PC-9 (cell line): ENCODE measurements at regions not wholly inside any gene's neighbourhood (a gene's known extent, or its start where the extent isn't known, plus 50 kb on each side); places are given as distances from the start of the nearest gene placed in this dataset.

Source experiments
- BruUV-seq: library from RNA; stranded (reverse); fragments of 400-500 nt; replicated peaks from 2 replicates; lab custom pipeline; 2021; lab: Mats Ljungman, UMichigan
- CTCF ChIA-PET: fragments of 300-600 bp; sonication (Branson Sonifier 250); formaldehyde crosslinking; loops from one replicate; lab custom pipeline; 2022; ENCODE audit warnings: antibody characterized with exemption; lab: Charles Lee
- POLR2A ChIA-PET: fragments of 300-600 bp; sonication (Branson Sonifier 250); formaldehyde crosslinking; loops from one replicate; lab custom pipeline; 2022; ENCODE audit warnings: antibody characterized with exemption; ENCODE audit not compliant: unreplicated experiment; lab: Charles Lee
- DNase-seq, 2 experiments: peaks; one replicate each; pipeline versions ENCODE4 v3.0.0 to v3.0.0-alpha.2; 2015 to 2022; ENCODE audit warnings: mixed read lengths in 1 of 2
- H2AFZ ChIP-seq: fragments of 200-600 bp; sonication (generic); 2 replicates; pipeline ENCODE4 v1.8.1; 2017; ENCODE audit warnings: antibody characterized with exemption
- H3F3A ChIP-seq: fragments of 200-600 bp; sonication (generic); 2 replicates; pipeline ENCODE4 v1.8.1; 2017; ENCODE audit warnings: antibody characterized with exemption, mild to moderate bottlenecking, low read depth; ENCODE audit not compliant: insufficient read depth
- H3K27ac ChIP-seq: fragments of 200-600 bp; sonication (generic); 2 replicates; pipeline ENCODE4 v1.6.1; 2016; ENCODE audit warnings: mixed run types
- H3K27me3 ChIP-seq: fragments of 200-600 bp; sonication (generic); 2 replicates; pipeline ENCODE4 v1.6.1; 2016; ENCODE audit warnings: low read depth, mixed run types; ENCODE audit not compliant: insufficient read depth
- H3K36me3 ChIP-seq: fragments of 200-600 bp; sonication (generic); 2 replicates; pipeline ENCODE4 v1.6.1; 2016; ENCODE audit warnings: low read depth, mixed run types
- H3K4me1 ChIP-seq: fragments of 200-600 bp; sonication (generic); replicated peaks from 2 replicates; pipeline ENCODE4 v1.6.1; 2016; ENCODE audit warnings: mixed run types; ENCODE audit not compliant: insufficient read depth
- H3K4me2 ChIP-seq: fragments of 200-600 bp; sonication (generic); 2 replicates; pipeline ENCODE4 v1.6.1; 2017; ENCODE audit warnings: mixed run types
- H3K4me3 ChIP-seq: fragments of 200-600 bp; sonication (generic); 2 replicates; pipeline ENCODE4 v1.6.1; 2016; ENCODE audit warnings: mixed run types
- H3K79me2 ChIP-seq: fragments of 200-600 bp; sonication (generic); 2 replicates; pipeline ENCODE4 v1.6.1; 2017; ENCODE audit warnings: low read depth, mixed run types
- H3K9me2 ChIP-seq: fragments of 200-600 bp; sonication (generic); 2 replicates; pipeline ENCODE4 v1.8.1; 2017; ENCODE audit warnings: mild to moderate bottlenecking; ENCODE audit not compliant: insufficient read depth
- H3K9me3 ChIP-seq: fragments of 200-600 bp; sonication (generic); 2 replicates; pipeline ENCODE4 v1.8.1; 2016; ENCODE audit warnings: low read depth; ENCODE audit not compliant: insufficient read depth
- H4K20me1 ChIP-seq: fragments of 200-600 bp; sonication (generic); 2 replicates; pipeline ENCODE4 v1.8.1; 2017; ENCODE audit not compliant: insufficient read depth
- EZH2 ChIP-seq: fragments of 200-600 bp; sonication (generic); IDR thresholded peaks from 2 replicates; pipeline ENCODE4 v1.8.0; 2017; ENCODE audit warnings: antibody characterized with exemption, low read depth
- intact Hi-C: fragments of 100-400 bp; cut with micrococcal nuclease; formaldehyde crosslinking; loops from one replicate; pipeline ENCODE4 v1.10.0; 2022; ENCODE audit not compliant: unreplicated experiment
- TF ChIP-seq, protein P1 (sequence below): fragments of 200-600 bp; sonication (generic); conservative IDR thresholded peaks from 2 replicates; pipeline ENCODE4 v1.6.1; 2017; ENCODE audit warnings: mixed run types, antibody characterized with exemption, mild to moderate bottlenecking, moderate library complexity

DNA sequence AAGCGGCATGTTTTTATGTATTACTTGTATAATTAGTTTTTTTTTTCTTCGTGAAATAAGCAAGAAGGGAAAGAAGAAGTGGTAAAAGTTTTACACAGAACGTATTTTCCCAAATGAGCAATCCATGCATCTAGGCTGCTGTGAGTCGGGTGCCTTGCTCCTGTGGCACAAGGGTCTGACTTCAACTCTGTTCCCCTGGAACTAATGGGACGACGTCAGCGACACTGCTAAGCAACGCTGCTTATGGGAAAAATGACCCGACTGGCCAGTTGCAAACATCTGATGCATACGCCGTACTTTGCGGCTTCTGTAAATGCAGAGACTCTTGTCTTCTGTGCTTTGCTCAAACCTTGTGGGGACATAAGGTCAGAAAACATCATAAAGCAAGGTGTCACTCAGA lies 66.3 kb downstream of the MPP7 start:
- CTCF ChIA-PET: interaction anchor here (0.6 kb wide), 1 partner anchor 146 kb away, joined by 3 read pairs; no protein-coding TSS in a partner anchor
- H3K4me1 ChIP-seq: no peaks in the 10 kb centered on the region
- no TSS peak for BruUV-seq
- no peaks in the 10 kb centered on the region for H3F3A ChIP-seq
- no peak for DNase-seq
- no peaks in the 10 kb centered on the region for H3K36me3 ChIP-seq
- peaks cover 23% of the 10 kb centered on the region for H3K27me3 ChIP-seq
- H3K4me3 ChIP-seq: no peak overlapping the region
- no peak overlapping the region for H3K4me2 ChIP-seq
- H3K27ac ChIP-seq: no peak overlapping the region
- H3K9me3 ChIP-seq: no peaks in the 10 kb centered on the region
- POLR2A ChIA-PET: no interaction called here
- H2AFZ ChIP-seq: no peak overlapping the region
- intact Hi-C loops: no loop called here
- no peaks in the 10 kb centered on the region for H4K20me1 ChIP-seq
- no peaks in the 10 kb centered on the region for H3K9me2 ChIP-seq
- TF ChIP-seq EZH2: no peak
- TF ChIP-seq, protein P1, sequence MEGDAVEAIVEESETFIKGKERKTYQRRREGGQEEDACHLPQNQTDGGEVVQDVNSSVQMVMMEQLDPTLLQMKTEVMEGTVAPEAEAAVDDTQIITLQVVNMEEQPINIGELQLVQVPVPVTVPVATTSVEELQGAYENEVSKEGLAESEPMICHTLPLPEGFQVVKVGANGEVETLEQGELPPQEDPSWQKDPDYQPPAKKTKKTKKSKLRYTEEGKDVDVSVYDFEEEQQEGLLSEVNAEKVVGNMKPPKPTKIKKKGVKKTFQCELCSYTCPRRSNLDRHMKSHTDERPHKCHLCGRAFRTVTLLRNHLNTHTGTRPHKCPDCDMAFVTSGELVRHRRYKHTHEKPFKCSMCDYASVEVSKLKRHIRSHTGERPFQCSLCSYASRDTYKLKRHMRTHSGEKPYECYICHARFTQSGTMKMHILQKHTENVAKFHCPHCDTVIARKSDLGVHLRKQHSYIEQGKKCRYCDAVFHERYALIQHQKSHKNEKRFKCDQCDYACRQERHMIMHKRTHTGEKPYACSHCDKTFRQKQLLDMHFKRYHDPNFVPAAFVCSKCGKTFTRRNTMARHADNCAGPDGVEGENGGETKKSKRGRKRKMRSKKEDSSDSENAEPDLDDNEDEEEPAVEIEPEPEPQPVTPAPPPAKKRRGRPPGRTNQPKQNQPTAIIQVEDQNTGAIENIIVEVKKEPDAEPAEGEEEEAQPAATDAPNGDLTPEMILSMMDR: no peak
- H3K79me2 ChIP-seq: no peaks in the 10 kb centered on the region

GRCh38 chr10:28220811-28221210 lies 82.1 kb downstream of the MPP7 start:
- H3K27ac ChIP-seq: no peak overlapping the region
- H3K27me3 ChIP-seq: peaks cover 11% of the 10 kb centered on the region; the same call in 1 of the 2 replicates
- ChIA-PET CTCF (no interaction called here), POLR2A (no interaction called here)
- DNase-seq: no peak
- H3K36me3 ChIP-seq: no peaks in the 10 kb centered on the region
- no peaks in the 10 kb centered on the region for H3K4me1 ChIP-seq
- no peaks in the 10 kb centered on the region for H3K9me2 ChIP-seq
- intact Hi-C loops: no loop called here
- H4K20me1 ChIP-seq: no peaks in the 10 kb centered on the region
- no TSS peak for BruUV-seq
- H3K4me3 ChIP-seq: no peak overlapping the region
- TF ChIP-seq, protein P1: no peak
- no peak for TF ChIP-seq EZH2
- H3K9me3 ChIP-seq: no peaks in the 10 kb centered on the region
- H3K4me2 ChIP-seq: no peak overlapping the region
- no peaks in the 10 kb centered on the region for H3F3A ChIP-seq
- H2AFZ ChIP-seq: no peak overlapping the region
- no peaks in the 10 kb centered on the region for H3K79me2 ChIP-seq

DNA sequence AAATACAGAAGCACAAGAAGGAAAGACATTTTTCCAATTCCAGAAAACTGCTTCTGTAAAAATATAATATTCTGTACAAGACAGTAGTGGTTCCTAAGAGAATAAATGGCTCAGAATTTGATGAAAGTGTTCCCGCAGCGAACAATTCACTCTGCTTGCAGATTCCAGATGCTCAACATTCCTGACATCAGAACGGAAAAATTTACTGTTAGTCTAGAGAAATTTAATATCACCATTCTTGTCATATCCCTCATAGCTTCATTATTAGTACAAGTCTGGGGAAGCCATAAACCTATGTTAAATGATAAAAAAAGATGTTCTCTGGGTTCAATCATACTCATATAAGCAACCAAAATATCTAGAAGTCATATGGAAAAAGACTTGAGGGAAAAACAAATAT lies 83.6 kb downstream of the MPP7 start:
- no peak overlapping the region for H3K4me2 ChIP-seq
- intact Hi-C loops: no loop called here
- no peaks in the 10 kb centered on the region for H4K20me1 ChIP-seq

More for the DNA sequence above, 83.6 kb downstream of the MPP7 start:
- ChIA-PET CTCF (no interaction called here), POLR2A (no interaction called here)
- no peak overlapping the region for H3K27ac ChIP-seq
- DNase-seq: no peak
- H3K79me2 ChIP-seq: no peaks in the 10 kb centered on the region
- peaks cover 11% of the 10 kb centered on the region; the same call in 1 of the 2 replicates for H3K27me3 ChIP-seq
- no peaks in the 10 kb centered on the region for H3K9me3 ChIP-seq
- H3K36me3 ChIP-seq: no peaks in the 10 kb centered on the region
- H3F3A ChIP-seq: no peaks in the 10 kb centered on the region
- H2AFZ ChIP-seq: no peak overlapping the region
- no peaks in the 10 kb centered on the region for H3K9me2 ChIP-seq
- no peaks in the 10 kb centered on the region for H3K4me1 ChIP-seq
- no peak for TF ChIP-seq EZH2
- TF ChIP-seq, protein P1: no peak
- BruUV-seq: no TSS peak
- no peak overlapping the region for H3K4me3 ChIP-seq
